ENCODE measurements at regions not wholly inside any gene's neighbourhood (a gene's known extent, or its start where the extent isn't known, plus 50 kb on each side); places are given as distances from the start of the nearest gene placed in this dataset.

GRCh38 chr3:69567023-69567709 is 172.1 kb upstream of the MITF start:
- DNase-seq: no peak

GRCh38 chr3:69566275-69566674 is 173.0 kb upstream of the MITF start:
- DNase-seq: no peak

- DNase-seq: no peak
Observed at GRCh38 chr3:69565316-69565715, 173.9 kb upstream of the MITF start.

- DNase-seq: no peak
Observed at GRCh38 chr3:69563981-69564380, 175.3 kb upstream of the MITF start.

GRCh38 chr3:69563151-69563550 is 176.1 kb upstream of the MITF start:
- no peak for DNase-seq

GRCh38 chr3:69562020-69562419 is 176.1 kb upstream of the FRMD4B start:
- DNase-seq: no peak

- no peak for DNase-seq
Observed at GRCh38 chr3:69560818-69561217, 174.9 kb upstream of the FRMD4B start.

GRCh38 chr3:69560116-69560515 is 174.2 kb upstream of the FRMD4B start:
- DNase-seq: no peak

GRCh38 chr3:69558912-69559311 is 173.0 kb upstream of the FRMD4B start:
- no peak for DNase-seq

GRCh38 chr3:69554576-69554975 is 168.7 kb upstream of the FRMD4B start:
- DNase-seq: no peak

- DNase-seq: no peak
Observed at GRCh38 chr3:69553888-69554287, 168.0 kb upstream of the FRMD4B start.

- DNase-seq: no peak
Observed at GRCh38 chr3:69547461-69547880, 161.6 kb upstream of the FRMD4B start.

GRCh38 chr3:69542805-69543429 is 157.0 kb upstream of the FRMD4B start:
- DNase-seq: no peak

- DNase-seq: no peak
Observed at GRCh38 chr3:69542089-69542804, 156.4 kb upstream of the FRMD4B start.

GRCh38 chr3:69541711-69542088 is 155.8 kb upstream of the FRMD4B start:
- DNase-seq: no peak

GRCh38 chr3:69540706-69541581 is 155.1 kb upstream of the FRMD4B start:
- DNase-seq: no peak

- DNase-seq: no peak
Observed at GRCh38 chr3:69539134-69539533, 153.2 kb upstream of the FRMD4B start.

- no peak for DNase-seq
Observed at GRCh38 chr3:69538281-69538680, 152.4 kb upstream of the FRMD4B start.

- no peak for DNase-seq
Observed at GRCh38 chr3:69536306-69537020, 150.6 kb upstream of the FRMD4B start.

- DNase-seq: no peak
Observed at GRCh38 chr3:69535613-69536012, 149.7 kb upstream of the FRMD4B start.

- no peak for DNase-seq
Observed at GRCh38 chr3:69532547-69533224, 146.8 kb upstream of the FRMD4B start.

Data from NCI-H510A treated with DMSO at 0.1 percent for 48 hours (cell line).